NOMO-1 (cell line): ENCODE measurements at regions not wholly inside any gene's neighbourhood (a gene's known extent, or its start where the extent isn't known, plus 50 kb on each side); places are given as distances from the start of the nearest gene placed in this dataset.
"Not testable (repeated sequence)": the region's sequence is repeated elsewhere in the genome, so short reads cannot be mapped to it uniquely, and the experiment has no call there.

Experiments used
- DNase-seq, 2 experiments: peaks; one replicate each; lab custom pipeline; 2025; ENCODE audit not compliant: unreplicated experiment in 2 of 2; lab: John Stamatoyannopoulos, UW

DNA sequence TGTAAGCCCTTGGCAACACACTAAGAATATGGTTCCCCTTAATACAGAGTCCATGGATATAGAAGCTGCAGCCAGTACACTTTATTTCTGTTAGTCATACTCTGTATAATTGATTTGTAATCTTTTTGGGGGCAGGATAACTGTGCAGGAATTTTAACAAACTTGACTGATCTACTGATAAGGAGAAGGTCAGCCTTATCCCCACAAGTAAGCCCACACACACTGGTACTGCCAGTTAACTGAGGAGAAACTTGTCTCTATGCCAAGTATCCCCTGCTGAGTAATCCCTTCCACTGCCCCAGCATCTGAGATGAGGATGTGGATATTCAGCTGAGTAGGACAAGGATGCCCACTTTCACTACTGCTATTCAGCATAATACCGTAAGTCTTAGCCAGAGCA is 154.9 kb upstream of the CXXC4 start:
- DNase-seq = no peak

DNA sequence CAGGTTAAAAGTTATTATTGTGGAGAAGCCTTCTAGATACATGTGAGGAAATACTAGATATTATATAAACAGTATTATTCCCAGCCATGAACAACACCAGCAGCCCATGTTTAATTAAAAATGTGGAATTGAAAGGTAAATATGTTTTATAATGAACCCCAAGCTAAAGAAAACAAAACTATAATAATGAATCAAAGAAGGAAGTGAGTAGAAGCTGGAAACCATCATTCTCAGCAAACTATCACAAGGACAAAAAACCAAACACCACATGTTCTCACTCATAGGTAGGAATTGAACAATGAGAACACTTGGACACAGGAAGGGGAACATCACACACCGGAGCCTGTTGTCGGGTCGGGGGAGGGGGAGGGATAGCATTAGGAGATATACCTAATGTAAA is 167.6 kb upstream of the CXXC4 start:
- not testable (repeated sequence) for DNase-seq

DNA sequence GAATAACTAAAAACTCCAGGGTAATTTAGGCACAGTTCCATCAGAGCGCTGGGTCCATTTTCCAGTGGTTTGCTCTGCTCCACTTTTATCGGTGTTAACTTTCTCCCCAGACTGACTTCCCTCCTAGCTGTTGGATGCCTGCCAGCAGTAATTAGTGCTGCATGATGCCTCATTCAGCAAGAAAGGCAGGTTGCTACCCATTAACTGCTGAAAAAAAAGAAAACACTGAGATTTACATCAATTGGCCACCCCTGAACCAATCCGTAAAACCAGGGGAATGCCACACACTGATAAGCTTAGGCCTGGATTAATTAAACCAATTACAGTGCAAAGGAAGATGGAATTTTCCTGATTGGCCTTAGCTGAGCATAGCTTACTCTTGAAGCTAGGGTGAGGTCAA is 182.4 kb upstream of the CXXC4 start:
- no peak for DNase-seq

DNA sequence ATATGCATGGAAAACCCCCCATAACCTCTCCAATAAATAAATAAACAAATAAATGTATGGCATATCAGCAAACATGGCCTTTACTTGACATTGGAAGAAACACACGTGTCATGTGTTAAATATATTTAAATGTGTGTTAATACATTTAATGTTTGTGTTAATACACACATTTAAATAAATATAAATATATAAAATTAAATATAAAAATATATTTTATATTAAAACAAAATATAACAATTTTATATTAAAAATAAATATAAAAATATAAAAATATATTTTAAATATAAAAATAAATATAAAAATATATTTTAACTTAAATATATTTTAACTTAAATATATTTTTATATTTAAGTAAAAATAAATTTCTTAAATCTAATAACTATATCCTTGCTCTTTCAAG is 187.6 kb upstream of the CXXC4 start:
- DNase-seq = no peak

DNA sequence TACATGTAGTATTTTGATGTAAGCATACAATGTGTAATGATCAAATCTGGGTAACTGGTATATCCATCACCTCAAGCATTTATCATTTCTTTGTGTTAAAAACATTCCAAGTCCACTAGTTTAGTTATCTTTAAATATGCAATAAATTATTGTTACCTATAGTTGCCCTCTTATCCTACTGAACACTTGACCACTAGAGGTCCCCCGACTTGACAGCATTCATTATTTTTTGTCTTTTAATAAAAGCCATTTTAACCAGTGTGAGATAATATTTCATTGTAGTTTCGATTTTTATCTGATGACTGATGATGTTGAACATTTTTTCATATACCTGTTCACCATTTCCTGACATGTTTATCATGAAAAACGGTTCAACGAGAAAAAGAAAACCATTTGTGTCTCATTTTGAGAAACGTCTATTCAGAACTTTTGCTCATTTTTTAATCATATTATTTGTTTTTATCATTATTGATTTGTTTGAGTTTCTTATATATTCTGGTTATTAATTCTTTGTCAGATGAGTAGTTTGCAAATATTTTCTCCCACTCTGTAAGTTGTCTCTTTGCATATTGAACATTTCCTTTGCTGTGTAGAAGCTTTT is 199.0 kb upstream of the CXXC4 start:
- DNase-seq = peak in 1 of 2 experiments; percentile 2

DNA sequence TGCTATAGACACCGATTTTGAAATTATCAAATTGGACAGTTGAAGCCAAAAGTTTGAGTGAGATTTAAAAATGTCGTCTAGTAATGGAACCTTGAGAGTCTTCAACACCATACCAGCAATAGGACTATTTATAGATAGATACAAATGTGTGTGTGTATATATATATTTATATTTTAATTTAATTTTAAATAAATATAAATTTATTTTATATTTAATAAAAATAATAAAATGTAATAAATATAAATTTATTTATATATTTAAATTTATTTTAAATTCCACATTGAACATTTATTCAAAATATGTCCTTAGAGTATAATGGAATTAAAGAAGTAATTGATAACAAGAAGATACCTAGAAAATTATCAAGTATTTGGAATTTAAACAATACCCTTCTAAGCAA is 221.9 kb upstream of the CXXC4 start:
- DNase-seq = no peak

DNA sequence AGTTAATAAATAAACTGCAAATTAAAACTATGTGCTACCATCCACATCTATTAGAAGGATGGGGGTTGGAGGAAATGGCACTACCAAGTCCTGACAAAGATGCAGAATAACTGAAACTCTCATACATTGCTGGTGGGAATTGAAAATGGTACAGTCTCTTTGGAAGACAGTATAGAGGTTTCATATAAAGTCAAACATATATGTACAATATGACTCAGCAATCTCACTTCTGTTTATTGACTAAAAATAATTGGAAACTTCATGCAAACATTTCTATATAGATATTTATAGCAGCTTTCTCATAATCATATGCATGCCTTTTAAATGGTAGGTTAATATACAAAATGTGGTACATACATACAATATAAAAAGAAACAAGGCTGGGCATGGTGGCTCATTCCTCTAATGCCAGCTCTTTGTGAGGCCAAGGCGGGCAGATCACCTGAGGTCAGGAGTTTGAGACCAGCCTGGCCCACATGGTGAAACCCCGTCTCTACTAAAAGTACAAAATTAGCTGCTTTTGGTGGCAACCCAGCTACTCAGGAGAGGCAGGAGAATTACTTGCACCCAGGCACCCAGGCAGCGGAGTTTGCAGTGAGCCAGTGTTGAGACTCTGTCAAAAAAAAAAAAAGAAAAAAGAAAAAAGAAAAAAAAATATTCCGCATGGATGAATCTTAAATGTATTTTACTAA is 225.0 kb upstream of the CXXC4 start:
- no peak for DNase-seq

DNA sequence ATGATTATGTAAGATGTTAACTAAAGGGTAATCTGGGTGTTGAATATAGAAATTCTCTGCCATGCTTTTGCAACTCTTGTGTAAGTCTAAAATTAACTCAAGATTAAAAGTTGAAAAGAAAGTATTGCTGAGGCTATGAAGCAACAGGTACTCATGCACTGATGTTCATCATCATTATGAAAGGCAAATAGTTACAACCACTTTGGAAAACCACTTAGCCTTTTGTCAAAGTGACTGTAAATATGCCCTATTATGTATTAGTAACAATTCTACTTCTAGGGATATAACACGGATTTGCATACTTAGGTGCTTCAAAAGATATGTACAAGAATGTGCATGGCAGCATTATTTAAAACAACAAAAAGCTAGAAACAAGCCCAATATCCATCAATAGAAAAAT is 227.8 kb upstream of the CXXC4 start:
- DNase-seq = peak in 1 of 2 experiments; percentile 75

DNA sequence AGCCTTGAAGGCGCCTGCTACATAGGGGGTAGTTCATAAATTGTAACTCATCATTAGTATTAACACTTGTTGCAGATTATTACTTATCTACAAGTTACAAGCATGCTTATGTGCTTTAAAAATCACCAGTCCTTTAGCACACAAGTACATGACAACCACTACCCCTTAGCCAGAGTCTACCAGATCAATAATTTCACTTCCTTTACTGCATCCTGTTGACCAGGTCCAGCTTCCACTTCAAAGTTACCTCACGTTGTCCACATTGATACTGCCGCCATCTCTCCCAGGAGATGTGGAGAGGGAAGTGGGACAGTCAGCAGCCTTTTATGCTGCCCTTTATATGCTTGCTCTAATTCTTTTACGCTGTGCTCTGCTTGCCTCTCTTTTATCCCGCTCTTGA is 231.3 kb upstream of the CXXC4 start:
- peak in 1 of 2 experiments; percentile 22 for DNase-seq

DNA sequence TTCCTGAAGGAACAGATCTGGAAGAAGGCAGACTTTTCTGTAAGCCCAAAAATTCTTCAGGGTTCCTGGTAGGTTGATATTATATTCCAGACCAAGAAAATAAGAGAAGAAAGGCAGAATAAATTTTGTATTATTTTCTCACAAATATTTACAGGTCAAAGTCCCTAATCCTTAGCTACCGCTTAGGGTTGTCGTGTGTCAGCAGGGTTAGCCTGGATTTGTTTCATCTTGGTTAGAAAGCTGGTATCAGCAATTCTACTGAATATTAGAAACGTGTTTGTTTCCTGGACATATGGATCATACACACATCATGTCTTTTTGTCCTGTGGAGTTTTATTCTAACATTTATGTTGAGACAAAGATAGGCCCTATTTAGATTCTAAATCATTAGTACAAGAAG is 232.9 kb upstream of the CXXC4 start:
- no peak for DNase-seq

DNA sequence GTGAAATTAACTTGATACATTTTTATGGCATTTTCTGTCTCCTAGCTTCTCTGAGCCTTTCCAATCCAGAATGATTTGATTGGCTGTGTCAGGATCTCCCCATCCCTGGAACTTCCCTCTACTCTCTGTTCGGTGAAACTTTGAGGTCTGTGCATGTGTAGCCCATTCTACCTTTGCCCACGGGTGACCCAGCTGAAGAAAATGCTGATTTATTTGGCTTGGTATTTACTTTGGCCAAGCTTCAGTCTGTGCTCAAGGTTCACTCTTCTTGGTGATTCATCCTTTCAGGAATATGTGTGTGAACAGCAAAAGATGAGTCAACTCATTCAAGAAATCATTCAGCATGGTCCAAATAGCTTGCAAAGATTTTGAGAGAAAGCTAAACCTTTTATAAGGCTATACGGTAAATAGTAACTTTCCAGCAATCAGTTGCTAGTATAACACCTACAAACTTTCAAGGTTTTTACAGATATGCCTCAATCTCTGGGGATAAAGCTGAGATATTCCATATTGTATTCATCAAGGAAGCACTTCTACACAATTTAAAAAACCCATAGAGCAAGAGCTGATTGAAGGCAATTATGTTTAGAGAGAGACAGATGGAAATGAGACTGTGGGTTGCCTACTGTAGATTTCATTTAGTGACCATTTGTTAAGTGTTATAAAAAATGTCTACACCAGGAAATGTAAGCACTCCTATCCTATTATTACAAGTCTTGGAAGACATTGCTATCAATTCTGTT is 233.9 kb upstream of the CXXC4 start:
- DNase-seq = no peak

DNA sequence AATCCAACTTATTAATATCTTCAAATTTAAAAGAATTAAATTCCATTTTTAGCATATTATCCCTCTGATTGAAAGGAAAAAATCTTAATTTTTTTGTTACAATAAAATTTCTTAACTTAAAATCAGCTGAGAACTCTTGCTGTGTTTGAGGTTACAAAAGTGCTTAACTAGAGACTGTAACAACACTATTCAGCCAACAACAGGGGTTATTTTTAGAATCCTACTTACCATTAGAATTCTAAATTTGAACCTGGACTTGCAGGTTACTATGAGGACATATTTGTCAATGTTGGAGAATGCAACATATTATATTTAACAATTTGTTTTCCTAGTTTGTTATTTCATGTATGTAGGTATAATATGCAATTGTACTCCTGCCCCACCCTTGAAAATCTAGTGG is 238.1 kb upstream of the CXXC4 start:
- no peak for DNase-seq

DNA sequence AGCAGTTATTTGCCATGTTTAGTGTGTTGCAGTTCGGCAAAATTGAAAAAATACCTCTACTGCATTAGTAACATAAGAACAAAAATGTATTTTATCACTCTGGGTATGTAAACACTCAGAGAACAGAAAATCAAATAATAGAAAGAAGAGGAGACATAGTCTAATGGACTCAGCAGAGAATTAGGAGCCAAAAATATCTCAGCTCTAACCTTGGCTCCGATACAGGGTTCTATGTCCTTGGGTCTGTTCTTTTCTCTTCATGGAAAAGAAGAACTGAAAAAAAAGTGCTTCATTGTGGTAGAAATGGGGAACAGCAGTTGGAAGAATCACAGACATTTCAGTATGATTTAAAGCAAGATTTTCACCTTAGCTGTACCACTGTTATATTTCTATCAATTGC is 240.5 kb upstream of the CXXC4 start:
- DNase-seq = peak in 1 of 2 experiments; percentile 4

DNA sequence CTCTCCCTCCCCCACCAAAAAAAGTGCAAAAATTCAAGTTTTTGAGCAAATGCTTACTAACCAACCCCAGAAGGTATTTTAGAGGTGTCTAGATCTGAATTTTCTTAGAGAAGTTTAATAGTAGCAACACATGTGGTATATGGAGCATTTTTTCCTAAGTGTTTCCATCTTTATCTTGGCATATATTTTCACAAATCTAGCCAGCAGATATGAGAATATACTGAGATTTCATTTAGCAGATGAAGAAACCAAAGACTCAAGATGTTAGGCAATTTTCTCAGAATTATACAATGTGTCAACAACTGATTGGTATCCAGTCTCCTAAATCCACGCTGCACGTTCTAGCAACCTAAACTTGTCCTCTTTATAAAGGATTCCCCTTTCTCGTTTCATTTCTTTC is 245.5 kb upstream of the CXXC4 start:
- no peak for DNase-seq

DNA sequence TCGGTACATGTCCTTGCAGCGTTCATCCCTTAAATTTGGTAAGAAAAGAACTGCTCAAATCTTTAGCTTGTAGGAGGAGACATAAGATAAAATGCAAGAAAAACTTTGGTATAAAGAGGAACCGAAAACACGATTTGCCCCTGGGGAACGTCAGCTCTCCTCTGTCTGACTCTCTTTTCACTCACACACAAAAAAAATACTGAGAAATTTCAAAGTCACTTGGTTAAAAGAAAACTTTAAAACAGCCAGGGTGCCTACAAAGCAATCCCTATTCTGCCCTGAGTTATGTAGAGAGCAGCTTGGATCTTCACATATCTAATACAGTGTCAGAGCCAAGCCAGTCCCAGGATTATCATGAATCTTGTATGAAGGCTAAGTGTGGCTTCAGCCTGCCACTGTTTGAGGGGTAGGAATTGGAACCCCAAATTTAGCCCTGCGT is 248.5 kb upstream of the CXXC4 start:
- peak; percentile 61 to 79 for DNase-seq

DNA sequence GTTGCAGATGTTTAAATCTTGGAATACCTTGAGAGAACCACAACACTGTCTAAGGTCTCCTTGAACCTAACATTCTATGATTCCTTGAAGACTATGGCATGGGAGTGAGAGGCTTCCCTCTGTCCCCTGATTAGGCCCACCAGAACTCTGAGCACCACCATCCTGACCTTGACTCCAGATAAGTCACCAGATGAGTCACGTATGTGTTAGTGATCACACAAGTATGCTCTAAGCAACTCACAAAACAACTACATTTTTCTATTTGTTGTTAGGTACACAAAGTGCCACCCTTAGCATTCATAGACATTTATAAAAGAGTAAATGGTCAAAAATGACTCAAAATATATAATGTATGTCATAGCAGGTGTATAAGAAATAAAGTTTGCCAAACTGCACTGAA is 252.9 kb upstream of the CXXC4 start:
- no peak for DNase-seq

DNA sequence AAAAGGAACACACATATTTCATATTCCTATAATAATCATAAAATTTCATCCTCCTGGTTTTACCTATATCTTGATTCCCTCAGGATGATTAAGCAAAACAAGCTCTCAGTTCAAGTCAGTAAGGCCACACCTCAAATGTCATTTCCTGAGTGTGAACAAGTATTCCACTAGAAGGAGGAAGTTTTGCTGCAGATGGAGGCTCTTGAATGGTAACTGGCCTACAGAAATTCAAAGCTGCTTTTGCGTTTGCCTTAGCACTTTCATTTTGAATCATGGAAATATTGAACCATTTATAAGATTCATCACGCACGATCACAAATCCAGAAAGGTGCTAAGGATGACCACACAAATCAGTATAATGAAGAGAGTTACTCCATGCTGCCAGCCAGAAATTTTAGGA is 254.4 kb upstream of the CXXC4 start:
- peak; percentile 22 to 61 for DNase-seq

DNA sequence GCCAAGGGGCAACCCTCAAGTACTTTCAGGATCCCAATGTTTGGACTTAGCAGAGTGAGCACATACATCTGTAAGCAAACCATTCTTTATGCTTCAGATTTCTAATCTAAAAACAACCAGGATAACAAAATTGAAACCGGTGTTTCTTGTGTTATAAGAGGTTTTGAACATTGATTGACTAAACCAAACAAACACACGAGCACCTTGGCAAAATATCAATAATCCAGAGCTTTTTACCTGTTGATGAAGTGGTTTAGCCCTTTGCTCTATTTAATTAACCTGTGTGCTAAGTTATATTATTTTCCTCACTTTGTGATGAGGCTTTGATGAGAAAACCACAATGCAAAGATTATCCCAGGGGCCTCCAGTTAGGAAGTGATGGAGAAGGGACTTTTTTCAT is 255.3 kb upstream of the CXXC4 start:
- DNase-seq = no peak

DNA sequence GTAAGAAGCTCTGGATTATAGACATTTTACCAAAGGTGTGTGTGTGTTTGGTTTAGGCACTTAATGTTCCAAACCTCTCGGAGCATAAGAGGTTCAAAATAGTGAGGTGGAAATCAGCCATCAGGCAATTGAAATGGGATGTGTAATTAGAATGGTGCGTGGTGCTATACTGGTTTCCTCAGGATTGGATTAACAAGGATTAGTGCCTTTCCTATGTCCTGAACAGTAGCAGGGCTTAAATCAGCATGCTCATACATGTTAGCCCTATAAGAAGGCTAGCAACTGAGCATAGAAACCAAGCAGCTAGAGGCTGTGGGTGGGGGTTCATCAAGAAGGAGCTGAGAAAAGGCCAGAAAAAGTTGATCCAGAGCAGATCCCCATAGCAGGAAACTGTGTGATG is 256.8 kb upstream of the CXXC4 start:
- no peak for DNase-seq

DNA sequence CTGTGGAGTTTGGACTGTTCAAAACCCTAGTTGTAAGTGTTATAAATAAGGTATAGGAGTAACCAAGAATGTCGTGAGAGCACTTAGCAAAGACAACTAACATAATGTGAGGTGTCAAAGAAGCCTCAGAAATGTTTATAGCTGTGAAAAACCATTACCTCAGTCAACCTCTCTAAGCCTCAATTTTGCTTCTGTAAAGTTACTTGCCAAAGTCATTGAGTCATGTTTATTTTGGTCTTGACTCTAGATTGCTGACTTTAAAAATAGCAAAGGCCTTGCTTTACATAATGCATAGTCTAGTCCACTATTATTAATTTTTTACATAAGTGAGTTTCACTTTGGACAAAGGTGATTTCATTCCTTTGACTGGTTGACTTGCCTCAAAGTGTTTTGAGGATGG is 257.6 kb upstream of the CXXC4 start:
- DNase-seq = no peak

DNA sequence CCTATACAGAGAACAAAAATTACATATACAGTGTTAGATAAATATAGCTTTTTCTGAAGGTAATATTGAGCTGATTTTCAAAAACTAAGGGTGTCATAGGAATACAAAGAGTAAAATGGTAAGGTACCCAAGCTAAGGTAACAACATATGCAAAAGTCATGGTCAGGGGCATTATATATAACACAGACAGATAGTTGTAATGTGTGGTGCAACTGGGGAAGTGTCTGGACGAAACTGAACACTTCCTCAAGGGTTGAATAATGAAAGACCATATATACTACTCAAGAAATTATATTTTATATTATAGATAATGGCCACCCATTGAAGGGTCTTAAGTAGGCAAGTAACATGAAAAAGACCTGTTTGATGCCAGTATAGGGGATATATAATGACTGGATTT is 262.1 kb upstream of the CXXC4 start:
- DNase-seq = peak in 1 of 2 experiments; percentile 66

DNA sequence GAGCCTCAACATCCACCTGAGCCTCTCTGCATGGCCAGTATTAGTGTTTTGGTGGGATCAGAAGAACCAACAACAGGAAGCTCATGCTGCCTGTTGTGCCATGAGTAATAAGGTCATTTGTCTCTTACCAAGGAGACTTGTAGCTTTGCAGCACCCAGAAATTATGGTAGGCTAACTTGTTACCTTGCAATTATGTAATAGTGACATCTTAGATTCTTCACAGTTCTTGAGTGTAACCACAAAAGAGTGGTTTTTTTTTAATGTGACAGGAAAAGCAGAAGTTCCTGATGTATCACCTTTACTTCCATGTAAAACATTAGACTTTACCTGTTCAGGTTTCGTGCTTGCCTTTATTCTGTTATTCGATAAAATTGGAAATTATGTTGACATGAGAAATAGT is 263.9 kb upstream of the CXXC4 start:
- DNase-seq = peak; percentile 21 to 74
